SIG-M5 treated with dmso at 0.1 percent for 504 hours (cell line): ENCODE measurements at regions not wholly inside any gene's neighbourhood (a gene's known extent, or its start where the extent isn't known, plus 50 kb on each side); places are given as distances from the start of the nearest gene placed in this dataset.
"Not testable (repeated sequence)": the region's sequence is repeated elsewhere in the genome, so short reads cannot be mapped to it uniquely, and the experiment has no call there.

ENCODE experiments used
- DNase-seq: peaks from one replicate; lab custom pipeline; 2025; ENCODE audit not compliant: unreplicated experiment; lab: John Stamatoyannopoulos, UW

DNA sequence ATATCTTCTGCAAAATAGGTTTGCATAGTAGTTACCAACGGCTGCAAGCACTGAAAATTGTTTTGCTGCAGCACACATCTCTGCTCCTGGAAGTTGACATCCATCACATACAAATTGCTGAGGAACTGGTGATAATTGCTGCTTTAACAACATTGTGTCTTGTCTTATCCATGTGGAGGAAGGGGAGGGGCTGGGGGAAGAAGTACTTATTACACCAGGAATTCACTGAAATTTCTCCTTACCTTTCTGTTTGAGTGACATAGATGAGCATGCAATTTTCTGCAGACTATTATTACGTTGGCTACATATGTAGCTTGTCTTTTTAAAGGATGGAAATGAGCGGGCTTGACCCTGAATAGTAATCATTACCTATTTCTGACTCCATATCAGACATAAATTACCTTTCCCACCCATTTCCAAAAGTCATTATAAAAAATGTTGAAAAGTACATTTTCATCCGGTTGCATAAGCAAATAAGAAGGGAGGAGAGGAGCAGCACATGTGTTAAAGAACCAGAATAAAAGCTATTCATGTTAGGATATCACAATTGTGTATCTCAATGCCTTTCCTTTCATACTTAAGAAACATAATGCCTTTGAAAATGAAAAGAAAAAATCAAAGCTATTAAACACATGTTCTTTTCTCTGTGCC is 1905.6 kb downstream of the PCDH7 start:
- DNase-seq, result no peak

DNA sequence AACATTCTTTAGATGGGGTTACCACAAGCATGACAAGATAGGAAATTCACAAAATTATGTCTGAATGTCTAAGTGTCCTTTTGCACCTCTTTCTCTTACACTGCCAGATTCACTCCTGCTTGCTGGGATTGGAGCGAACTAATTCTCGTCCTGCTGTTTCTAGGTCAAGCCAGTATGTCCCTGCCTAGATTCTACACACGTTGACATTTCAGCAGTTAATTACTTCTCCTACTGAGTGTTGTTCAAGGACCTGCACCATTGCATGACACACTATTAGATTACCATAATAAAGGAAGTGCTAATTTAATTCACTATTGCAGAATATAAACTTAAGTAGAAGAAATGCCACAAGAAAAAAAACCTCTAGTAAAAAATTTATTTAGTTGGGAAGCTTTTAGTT is 1911.7 kb downstream of the PCDH7 start:
- DNase-seq, result no peak

DNA sequence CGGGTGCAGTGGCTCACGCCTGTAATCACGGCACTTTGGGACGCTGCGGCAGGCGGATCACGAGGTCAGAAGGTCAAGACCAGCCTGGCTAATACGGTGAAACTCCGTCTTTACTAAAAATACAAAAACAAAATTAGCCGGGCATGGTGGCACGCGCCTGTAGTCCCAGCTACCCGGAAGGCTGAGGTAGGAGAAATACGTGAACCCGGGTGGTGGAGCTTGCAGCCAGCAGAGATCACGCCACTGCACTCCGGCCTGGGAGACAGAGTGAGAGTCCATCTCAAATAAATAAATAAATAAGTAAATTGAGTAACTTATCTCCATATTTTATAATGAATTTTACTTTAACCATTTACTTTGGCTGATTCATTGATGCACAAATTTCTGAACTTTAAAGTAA is 1913.3 kb downstream of the PCDH7 start:
- DNase-seq, result no peak

DNA sequence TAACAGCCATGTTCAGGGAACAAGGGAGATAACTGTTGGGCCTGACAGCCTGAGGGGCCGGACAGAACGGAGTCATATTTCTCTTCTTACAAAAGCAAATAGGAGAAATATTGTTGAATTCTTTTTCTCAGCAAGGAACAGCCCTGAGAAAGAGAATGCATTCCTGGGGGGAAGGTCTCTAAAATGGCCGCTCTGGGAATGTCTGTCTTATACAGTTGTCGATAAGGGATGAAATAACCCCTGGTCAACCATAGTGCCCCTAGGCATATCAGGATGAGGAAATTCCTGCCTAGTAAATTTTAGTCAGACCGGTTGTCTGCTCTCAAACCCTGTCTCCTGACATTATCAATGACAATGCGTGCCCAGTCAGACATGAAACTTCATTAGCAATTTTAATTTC is 1925.5 kb downstream of the PCDH7 start:
- DNase-seq, result no peak

DNA sequence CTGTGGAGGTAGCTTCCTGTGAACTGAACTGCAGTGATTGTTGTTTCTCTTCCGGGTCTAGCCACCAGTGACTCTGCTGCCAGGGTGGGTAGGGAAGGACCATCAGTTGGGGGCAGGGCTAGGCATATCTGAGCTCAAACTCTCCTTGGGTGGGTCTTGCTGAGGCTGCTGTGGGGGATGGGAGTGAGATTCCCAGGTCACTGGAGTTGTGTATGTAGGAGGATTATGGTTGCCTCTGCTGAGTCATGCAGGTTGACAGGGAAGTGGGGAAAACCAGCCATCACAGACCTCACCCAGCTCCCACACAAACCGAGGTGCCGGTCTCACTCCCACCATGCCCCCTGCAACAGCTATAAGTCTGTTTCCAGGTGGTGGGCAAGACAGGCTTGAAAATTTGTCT is 1937.8 kb downstream of the PCDH7 start:
- no peak for DNase-seq

DNA sequence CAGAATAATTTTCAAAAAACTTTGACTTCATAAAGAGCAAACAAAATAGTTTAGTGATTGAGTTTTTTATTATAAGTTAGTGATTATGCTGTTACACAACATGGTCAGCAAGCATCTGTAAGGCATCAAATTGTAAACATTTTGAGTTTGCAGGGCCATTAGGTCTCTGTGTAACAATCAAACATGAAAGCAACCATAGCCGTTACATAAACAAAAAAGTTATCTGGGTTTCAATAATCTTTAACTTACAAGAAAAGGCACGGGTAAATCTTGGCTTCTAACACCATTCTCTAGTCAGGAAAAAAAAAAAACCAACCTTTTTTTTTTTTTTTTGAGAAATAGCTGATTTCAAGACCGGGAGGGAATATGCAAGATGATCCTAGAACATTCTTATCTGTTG is 1941.1 kb downstream of the PCDH7 start:
- no peak for DNase-seq

DNA sequence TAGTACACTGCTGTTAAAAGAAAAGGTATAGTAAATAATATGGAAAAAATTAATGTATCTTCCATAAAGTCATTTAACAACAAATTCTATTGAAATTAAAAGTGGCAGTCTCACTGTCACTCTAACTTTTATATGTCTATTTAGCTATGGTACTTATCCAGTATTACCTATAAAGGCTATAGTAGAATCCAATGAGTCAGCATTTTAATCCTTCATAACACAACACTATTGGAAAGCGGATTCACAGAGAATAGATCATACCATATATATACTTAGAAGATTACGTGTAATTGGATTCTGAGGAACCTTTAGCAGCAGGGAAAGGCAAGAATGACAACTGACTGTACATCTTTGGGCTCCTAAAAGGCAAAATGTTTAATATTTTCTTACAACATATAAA is 1942.6 kb downstream of the PCDH7 start:
- no peak for DNase-seq

DNA sequence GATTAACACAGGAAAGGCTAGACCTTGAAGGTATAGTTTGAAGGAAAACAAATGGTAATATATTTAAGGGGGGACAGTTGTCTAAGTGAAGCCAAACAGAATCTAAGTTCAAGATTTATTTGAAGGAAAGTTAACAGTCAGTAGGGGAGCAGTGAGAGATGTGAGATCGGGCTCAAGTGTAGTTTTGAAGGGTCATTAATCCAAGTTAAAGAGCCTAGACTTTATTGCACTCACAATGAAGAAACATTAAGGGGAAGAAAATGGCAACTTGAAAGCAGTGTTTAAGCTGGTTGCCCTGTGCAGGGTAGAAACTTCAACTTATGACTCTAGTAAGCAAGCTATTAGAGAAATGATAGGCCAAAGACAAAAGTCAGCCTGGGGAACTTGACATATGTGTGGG is 1952.2 kb downstream of the PCDH7 start:
- DNase-seq, result no peak

DNA sequence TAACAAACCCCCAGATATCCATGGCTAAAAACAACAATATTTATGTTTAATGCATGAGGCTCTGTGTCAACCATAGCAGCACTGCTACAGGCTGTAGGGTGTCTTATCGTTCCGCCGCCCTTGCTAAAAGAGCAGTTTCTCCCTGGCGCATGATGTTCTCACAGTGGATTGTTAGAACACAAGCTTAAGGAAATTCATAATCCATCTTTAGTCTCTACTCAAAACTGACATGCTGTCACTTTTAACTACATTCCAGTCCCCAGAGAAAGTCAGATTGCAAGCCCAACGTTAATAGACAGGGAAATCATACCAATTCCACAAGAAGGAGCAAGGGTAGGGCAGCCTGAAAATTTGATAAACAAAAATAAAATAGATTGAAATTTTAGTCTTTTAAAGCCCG is 1960.8 kb downstream of the PCDH7 start:
- DNase-seq, result no peak

DNA sequence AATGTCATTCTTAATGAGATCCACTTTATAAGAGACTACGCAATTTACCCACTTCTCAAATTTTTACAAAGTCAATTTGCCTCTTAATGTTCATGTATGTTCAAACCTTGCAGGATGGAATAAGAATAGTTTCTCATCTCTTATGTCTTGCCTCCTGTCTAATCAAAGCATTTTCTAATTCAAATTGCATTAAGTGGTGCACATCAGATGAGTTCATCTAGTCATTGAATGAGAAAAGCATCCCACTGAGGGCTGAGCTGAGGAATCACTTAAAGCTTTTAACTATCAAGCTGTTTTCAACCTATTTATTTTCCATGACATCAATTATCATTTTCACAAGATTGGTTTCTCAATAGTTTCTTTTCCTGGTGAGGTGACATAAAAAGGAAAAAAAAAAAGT is 1964.0 kb downstream of the PCDH7 start:
- DNase-seq, result no peak

DNA sequence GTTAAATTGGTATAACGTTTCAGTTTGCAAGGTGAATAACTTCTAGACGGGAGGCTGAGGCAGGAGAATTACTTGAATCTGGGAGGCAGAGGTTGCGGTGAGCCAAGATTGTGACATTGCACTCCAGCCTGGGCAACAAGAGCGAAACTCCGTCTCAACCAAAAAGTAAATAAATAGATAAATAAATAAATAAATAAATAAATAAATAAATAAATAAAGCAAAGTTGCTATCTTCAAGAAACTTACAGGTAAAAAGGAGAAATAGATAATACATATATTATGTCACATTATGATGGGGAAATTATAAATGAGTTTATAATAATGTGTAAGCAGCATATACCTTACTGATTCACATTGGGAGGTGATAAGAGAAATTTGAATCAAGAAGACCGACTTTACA is 1966.0 kb downstream of the PCDH7 start:
- DNase-seq, result no peak

DNA sequence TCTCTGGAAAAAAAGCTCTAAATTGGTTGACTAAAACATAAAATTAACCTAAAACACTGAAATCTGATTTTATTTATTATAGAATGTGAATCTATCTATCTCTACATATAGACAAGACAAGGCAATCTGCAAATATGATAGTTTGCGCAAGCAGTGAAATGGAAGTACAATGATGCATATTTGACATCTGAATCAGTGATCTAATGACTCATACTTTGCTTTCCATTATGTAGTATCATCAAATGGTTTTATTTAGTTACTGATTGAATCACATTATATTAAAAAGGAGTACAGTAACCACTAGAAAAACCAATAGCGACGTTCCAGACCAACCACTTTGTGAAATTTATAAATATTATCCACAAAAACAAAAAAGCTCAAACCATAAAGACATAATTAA is 1969.3 kb downstream of the PCDH7 start:
- DNase-seq, result no peak

DNA sequence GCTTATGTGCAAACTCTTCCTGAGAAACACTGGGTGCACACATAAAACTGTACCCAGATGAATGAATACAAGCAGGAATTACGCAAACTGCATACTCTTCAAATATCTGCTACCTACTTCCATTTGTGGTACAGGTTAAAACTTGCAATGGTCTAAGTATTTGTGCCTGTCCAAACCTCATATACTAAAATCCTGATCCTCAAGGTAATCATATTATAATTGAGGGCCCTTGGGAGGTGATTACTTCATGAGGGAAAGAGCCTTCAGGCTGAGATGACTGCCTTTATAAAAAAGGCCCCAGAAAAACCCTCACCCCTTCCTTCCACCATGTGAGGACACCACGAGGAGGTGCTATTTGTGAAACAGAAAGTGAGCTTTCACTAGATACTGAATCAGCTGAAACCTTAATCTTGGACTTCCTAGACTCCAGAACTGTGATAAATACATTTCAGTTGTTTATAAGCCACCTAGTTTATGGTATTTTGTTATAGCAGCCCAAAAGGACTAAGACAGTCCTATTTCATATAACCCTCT is 1977.2 kb downstream of the PCDH7 start:
- DNase-seq, result no peak

DNA sequence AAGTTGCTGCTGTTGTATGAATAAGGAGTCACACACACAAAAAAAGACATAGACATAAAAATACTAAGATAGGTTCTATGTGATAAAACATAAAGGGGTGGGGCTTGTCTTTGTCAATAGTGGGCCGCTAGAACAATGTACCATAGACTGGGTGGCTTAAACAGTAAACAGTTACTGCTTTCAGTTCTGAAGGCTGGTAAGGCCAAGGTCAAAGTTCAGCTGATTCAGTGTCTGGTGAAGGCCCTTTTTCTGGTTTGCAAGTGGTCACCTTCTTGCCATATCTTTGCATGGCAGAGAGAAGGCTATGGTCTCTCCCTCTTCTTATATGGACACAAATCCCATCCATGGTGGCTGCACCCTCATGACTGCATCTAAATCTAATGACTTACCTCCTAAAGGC is 1980.7 kb downstream of the PCDH7 start:
- no peak for DNase-seq

DNA sequence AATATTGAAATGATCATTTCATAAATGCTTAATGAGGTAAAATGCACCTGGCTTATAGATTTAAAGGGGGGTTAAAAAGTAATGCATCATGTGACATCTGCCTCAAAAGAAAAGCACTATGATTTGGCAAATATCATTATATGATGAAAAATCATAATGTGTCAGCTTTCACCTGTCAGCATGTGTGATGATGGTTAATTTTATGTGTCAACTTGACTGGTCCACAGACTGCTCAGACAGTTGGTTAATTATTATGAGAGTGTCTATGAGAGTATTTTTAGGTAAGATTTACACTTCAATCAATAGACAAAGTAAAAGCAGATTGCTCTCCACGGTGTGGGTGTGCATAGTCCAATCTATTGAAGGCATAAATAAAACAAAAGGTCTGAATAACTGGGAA is 1986.7 kb downstream of the PCDH7 start:
- no peak for DNase-seq

DNA sequence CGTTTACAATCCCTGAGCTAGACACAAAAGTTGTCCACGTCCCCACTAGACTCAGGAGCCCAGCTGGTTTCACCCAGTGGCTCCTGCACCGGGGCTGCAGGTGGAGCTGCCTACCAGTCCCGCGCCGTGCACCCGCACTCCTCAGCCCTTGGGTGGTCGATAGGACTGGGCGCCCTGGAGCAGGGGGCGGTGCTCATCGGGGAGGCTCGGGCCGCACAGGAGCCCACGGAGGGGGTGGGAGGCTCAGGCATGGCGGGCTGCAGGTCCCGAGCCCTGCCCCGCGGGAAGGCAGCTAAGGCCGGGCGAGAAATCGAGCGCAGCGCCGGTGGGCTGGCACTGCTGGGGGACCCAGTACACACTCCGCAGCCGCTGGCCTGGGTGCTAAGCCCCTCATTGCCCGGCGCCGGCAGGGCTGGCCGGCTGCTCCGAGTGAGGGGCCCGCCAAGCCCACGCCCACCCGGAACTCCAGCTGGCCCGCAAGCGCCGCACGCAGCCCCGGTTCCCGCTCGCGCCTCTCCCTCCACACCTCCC is 1996.0 kb downstream of the PCDH7 start:
- not testable (repeated sequence) for DNase-seq

DNA sequence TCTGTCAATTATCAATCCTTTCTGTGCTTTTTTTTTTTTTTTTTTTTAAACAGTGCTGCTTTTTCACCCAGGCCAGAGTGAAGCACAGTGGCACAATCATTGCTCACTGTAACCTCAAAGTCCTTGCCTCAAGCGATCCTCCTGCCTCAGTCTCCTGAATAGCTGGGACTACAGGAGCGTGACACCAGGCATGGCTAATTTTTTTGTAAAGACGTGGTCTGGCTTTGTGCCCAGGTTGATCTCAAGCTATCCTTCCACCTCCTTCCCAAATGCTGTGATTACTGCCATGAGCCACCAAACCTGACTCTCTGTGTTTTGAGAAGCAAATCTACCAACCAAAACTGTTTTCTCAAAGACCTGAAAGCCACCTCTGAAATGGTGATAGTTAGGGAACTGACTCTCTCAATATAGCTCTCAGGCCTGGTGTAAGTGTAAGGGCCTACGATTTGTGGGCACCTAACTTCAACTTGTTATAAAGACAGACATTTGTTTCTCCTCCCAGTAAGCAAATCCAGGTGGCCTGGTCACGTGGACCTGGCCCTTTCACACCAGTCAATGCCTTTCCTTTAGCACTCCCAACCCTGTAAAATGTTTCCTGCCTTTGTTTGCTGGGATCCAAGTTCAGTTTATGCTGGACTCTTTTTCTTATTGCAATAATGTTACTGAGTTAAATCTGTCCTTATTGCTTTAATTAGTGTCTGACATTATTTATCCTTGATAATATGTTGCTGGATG is 2015.9 kb downstream of the PCDH7 start:
- DNase-seq, result no peak

DNA sequence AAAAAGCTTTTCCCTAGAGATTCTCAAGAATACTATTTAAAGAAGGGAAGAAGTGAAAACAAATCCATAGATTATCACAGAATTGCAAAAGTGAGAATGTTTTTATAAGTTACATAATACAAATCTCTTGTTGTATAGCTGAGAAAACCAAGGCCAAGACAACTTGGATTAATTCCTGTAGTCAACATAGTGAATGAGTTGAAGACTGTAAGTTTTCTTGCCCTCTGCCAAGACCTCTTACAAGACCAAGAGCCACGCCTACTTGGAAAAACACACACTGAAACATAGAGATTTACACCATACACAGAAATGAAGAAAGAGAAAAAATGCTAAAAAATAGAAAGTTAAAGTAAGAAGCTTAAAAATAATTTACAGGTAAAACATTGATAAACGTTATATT is 2024.0 kb downstream of the PCDH7 start:
- DNase-seq, result no peak

DNA sequence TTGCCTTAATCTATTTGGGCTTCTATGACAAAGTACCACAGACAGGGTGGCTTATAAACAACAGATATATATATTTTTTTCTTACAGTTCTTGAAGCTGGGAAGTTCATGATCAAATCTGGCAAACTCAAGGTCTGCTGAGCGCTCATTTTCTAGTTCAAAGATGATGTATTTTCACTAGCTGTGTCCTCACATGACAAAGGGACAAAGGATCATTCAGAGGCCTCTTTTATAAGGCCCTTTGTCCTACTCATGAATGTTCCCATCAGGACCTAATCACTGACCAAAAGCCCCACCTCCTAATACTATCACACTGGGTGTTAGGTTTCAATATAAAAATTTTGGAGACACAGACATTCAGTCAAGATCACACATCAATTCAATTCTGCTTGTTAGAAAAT is 2025.2 kb downstream of the PCDH7 start:
- no peak for DNase-seq

DNA sequence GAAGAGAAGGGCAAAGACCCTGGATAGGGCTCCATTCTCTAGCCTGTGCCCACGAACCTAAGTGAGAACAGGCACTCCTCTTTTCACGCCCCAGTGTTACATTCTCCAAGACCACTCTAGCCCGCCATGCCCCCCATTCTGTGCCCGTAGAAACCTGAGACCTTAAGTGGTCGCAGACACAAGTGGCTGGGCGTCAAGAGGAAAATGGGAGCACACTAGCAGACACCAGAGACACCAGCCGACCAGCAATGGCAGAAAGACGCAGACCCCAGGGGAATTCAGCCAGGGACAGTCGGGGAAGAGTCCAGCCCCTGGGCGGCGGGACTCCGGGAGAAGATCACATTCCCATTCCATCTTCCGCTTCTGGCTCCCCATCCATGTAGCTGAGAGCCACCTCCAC is 2027.9 kb downstream of the PCDH7 start:
- no peak for DNase-seq

DNA sequence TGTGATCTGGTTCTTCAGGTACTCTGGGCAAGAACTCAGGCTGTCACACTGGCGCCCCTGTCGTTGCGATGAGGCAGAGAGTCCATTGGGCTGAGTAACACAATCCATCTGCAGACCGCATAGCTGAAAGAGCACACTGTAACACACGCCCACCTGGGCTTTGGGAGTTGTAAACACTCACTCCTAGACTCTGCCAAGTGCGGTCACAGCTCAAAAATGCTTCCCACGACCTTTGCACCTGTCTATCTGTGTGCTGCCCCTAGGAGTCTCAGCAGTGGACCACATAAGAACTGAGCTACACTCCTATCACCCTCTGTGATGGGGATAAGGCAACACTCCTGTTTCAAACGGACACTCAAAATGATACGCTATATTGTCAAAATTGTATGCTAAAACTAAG is 2028.3 kb downstream of the PCDH7 start:
- DNase-seq, result no peak

DNA sequence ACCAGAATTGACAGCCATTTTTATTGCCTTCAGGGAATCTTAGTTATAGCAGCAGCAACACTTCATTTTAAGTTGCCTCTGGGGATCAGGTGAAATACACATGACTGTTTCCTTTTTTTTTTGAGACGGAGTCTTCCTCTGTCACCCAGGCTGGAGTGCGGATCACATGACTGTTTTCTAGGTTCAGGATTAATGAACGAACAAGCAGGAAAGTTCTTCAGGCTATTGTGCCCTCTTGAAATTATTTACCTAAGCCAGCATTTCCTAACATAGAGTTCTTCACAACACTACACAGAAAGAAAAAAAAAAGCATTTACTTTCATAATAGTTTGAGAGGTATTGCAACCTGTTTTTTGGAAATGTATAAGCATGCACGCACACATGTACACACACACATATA is 2032.8 kb downstream of the PCDH7 start:
- DNase-seq, result no peak
